Nephron (organoid): ENCODE measurements at regions not wholly inside any gene's neighbourhood (a gene's known extent, or its start where the extent isn't known, plus 50 kb on each side); places are given as distances from the start of the nearest gene placed in this dataset.
"Not testable (repeated sequence)": the region's sequence is repeated elsewhere in the genome, so short reads cannot be mapped to it uniquely, and the experiment has no call there.

ENCODE experiments used
- H3K27ac Mint-ChIP-seq, 3 experiments: 2 replicates each; pipeline ENCODE4 v1.8.0; 2020; ENCODE audit warnings: mixed read lengths in 3 of 3, mild to moderate bottlenecking in 2 of 3, moderate library complexity in 1 of 3
- H3K27me3 Mint-ChIP-seq: 2 replicates; pipeline ENCODE4 v1.8.0; 2021; ENCODE audit warnings: low read depth, mild to moderate bottlenecking, moderate library complexity, mixed read lengths
- H3K36me3 Mint-ChIP-seq: 2 replicates; pipeline ENCODE4 v1.8.0; 2020; ENCODE audit warnings: low read depth, mixed read lengths
- H3K4me1 Mint-ChIP-seq: 2 replicates; pipeline ENCODE4 v1.8.0; 2020; ENCODE audit warnings: mixed read lengths
- H3K4me3 Mint-ChIP-seq, 3 experiments: 2 replicates each; pipeline ENCODE4 v1.8.0; 2020; ENCODE audit warnings: mild to moderate bottlenecking in 3 of 3, mixed read lengths in 3 of 3, moderate library complexity in 2 of 3
- H3K9me3 Mint-ChIP-seq: 2 replicates; pipeline ENCODE4 v1.8.0; 2020; ENCODE audit warnings: mixed read lengths
- CTCF ChIP-seq, 3 experiments: fragments of 200-600 bp; sonication (generic); IDR thresholded peaks; one replicate each; pipeline ENCODE4 v1.5.0; 2021; ENCODE audit warnings: antibody characterized with exemption in 3 of 3; ENCODE audit not compliant: unreplicated experiment in 3 of 3

GRCh38 chr2:52035391-52035790 lies 1003.5 kb upstream of the NRXN1 start:
- no peak overlapping the region for H3K4me3 Mint-ChIP-seq
- no peaks in the 10 kb centered on the region for H3K4me1 Mint-ChIP-seq
- H3K27me3 Mint-ChIP-seq = no peaks in the 10 kb centered on the region
- no peaks in the 10 kb centered on the region for H3K36me3 Mint-ChIP-seq
- no peaks in the 10 kb centered on the region for H3K9me3 Mint-ChIP-seq
- TF ChIP-seq CTCF (IDR thresholded peaks at IDR 0.05; ENCODE audit: unreplicated experiment in 3 of 3) = no peak
- no peak overlapping the region for H3K27ac Mint-ChIP-seq

- Mint-ChIP-seq H3K4me1 (no peaks in the 10 kb centered on the region), H3K27ac (no peak overlapping the region), H3K9me3 (no peaks in the 10 kb centered on the region), H3K27me3 (no peaks in the 10 kb centered on the region), H3K36me3 (no peaks in the 10 kb centered on the region), H3K4me3 (no peak overlapping the region)
- peak in 1 of 3 experiments; percentile 9 for TF ChIP-seq CTCF (IDR thresholded peaks at IDR 0.05; ENCODE audit: unreplicated experiment in 3 of 3)
Observed at GRCh38 chr2:52034706-52035105, 1002.8 kb upstream of the NRXN1 start.

- no peak overlapping the region for H3K27ac Mint-ChIP-seq
- no peaks in the 10 kb centered on the region for H3K36me3 Mint-ChIP-seq
- no peaks in the 10 kb centered on the region for H3K4me1 Mint-ChIP-seq
- H3K27me3 Mint-ChIP-seq = no peaks in the 10 kb centered on the region
- no peak for TF ChIP-seq CTCF (IDR thresholded peaks at IDR 0.05; ENCODE audit: unreplicated experiment in 3 of 3)
- H3K9me3 Mint-ChIP-seq = no peaks in the 10 kb centered on the region
- no peak overlapping the region for H3K4me3 Mint-ChIP-seq
Observed at GRCh38 chr2:52022006-52022405, 990.1 kb upstream of the NRXN1 start.

GRCh38 chr2:52017646-52018235 lies 985.8 kb upstream of the NRXN1 start:
- Mint-ChIP-seq H3K36me3 (no peaks in the 10 kb centered on the region), H3K9me3 (peaks cover 10% of the 10 kb centered on the region), H3K27ac (peak overlapping the region in 1 of 3 experiments; percentile 81), H3K4me1 (no peaks in the 10 kb centered on the region), H3K27me3 (no peaks in the 10 kb centered on the region), H3K4me3 (no peak overlapping the region)
- no peak for TF ChIP-seq CTCF (IDR thresholded peaks at IDR 0.05; ENCODE audit: unreplicated experiment in 3 of 3)

- not testable (repeated sequence) for H3K36me3 Mint-ChIP-seq, H3K9me3 Mint-ChIP-seq, H3K27ac Mint-ChIP-seq
Observed at GRCh38 chr2:52006821-52007366, 975.0 kb upstream of the NRXN1 start.

GRCh38 chr2:52000151-52000855 lies 968.4 kb upstream of the NRXN1 start:
- Mint-ChIP-seq H3K27ac (no peak overlapping the region), H3K4me3 (no peak overlapping the region), H3K9me3 (peaks cover 3% of the 10 kb centered on the region), H3K27me3 (no peaks in the 10 kb centered on the region), H3K4me1 (no peaks in the 10 kb centered on the region), H3K36me3 (no peaks in the 10 kb centered on the region)
- no peak for TF ChIP-seq CTCF (IDR thresholded peaks at IDR 0.05; ENCODE audit: unreplicated experiment in 3 of 3)

More at GRCh38 chr2:52006821-52007366, 975.0 kb upstream of the NRXN1 start:
- H3K27me3 Mint-ChIP-seq, H3K4me1 Mint-ChIP-seq, H3K4me3 Mint-ChIP-seq: not testable (repeated sequence)
